ENCODE measurements at regions not wholly inside any gene's neighbourhood (a gene's known extent, or its start where the extent isn't known, plus 50 kb on each side); places are given as distances from the start of the nearest gene placed in this dataset.

DNA sequence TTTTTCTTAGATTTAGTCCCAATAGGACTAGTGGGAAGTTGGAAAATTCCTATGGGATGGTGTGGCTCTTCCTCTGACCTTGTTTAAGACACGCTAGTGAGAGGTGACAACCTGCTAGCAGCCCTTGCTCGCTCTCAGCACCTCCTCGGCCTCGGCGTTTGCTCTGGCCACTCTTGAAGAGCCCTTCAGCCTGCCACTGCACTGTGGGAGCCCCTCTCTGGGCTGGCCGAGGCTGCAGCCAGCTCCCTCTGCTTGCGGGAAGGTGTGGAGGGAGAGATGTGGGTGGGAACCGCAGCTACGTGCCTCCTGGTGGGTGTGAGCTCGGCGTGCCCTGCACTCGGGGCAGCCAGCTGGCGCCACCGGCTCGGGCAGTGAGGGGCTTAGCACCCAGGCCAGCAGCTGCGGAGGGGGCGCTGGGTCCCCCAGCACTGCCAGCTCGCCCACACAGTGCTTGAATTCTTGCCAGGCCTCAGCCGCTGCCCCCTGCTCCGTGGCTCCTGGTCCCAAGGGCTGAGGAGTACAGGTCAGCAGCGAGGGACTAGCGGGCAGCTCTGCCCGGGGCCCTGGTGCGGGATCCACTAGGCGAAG, 254.5 kb upstream of the ANKRD55 start:
- no peak for DNase-seq (ENCODE audit: low read depth)
- H3K4me3 ChIP-seq (ENCODE audit: low read depth, low read length), result no peak overlapping the region
- TF ChIP-seq CTCF (conservative IDR thresholded peaks at IDR 0.05; ENCODE audit: low read depth, low read length), result no peak

DNA sequence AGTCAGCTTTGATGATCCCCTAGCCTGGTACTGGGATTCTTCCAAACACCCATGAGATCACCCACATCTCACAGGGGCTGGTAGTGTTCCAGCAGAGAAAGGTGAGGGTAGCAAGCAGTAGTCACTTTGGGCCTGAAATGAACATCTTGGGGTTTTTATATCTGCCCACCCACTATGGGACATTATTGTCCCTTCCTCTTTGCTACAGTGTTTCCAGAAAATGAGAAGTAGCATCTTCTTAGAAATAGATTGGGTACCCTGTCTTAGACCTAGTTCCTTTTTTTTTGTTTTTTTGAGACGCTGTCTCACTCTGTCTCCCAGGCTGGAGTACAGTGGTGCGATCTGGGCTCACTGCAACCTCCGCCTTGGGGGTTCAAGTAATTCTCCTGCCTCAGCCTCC, 249.2 kb upstream of the ANKRD55 start:
- TF ChIP-seq CTCF (conservative IDR thresholded peaks at IDR 0.05; ENCODE audit: low read depth, low read length), result no peak
- H3K4me3 ChIP-seq (ENCODE audit: low read depth, low read length), result no peak overlapping the region
- no peak for DNase-seq (ENCODE audit: low read depth)

DNA sequence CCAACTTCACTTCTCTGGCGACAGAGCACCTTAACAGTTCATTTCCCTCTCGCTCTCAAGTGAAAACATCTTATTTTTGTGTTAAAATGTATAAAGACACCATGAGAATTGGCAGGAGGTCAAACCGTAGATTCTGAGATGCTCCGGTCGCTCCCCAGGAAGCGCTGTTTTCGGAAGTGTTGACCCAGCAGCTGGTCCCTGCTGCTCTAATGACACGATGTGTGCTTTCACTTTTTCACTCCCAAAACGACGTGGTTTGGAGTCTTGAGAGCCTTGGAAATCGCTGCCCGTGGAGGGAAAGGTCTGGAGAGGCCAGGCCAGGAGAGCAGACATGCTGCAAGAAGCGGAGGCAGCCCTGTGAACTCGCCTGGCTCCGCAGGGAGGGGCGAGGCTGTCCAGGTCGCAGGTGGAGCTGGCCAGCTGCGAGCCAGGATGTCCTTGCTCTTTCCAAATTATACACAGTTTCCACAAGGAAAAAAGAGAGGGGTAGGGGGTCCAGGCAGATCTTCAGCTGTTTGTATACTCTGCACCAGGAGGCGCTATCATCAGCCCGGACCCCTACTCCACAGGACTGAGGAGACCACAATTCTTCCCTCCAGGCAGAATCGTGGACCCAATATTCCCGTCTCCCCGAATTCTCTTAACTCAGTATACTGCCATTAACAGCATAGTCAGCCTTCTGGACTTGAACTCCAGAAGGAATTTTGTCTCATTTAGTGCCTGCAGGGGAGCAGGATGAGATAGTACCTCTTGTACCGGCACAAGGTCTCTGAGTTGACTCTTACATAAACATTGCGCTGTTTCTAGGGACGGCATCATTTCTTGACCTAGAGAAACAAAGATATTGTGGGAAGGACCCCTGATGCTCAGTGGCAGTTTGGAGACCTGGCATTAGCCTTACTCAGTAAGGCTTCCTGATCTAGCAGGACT, 248.6 kb upstream of the ANKRD55 start:
- peak; percentile 54 for DNase-seq (ENCODE audit: low read depth)
- TF ChIP-seq CTCF (conservative IDR thresholded peaks at IDR 0.05; ENCODE audit: low read depth, low read length), result peak; percentile 69
- peak overlapping the region; percentile 65 for H3K4me3 ChIP-seq (ENCODE audit: low read depth, low read length)

DNA sequence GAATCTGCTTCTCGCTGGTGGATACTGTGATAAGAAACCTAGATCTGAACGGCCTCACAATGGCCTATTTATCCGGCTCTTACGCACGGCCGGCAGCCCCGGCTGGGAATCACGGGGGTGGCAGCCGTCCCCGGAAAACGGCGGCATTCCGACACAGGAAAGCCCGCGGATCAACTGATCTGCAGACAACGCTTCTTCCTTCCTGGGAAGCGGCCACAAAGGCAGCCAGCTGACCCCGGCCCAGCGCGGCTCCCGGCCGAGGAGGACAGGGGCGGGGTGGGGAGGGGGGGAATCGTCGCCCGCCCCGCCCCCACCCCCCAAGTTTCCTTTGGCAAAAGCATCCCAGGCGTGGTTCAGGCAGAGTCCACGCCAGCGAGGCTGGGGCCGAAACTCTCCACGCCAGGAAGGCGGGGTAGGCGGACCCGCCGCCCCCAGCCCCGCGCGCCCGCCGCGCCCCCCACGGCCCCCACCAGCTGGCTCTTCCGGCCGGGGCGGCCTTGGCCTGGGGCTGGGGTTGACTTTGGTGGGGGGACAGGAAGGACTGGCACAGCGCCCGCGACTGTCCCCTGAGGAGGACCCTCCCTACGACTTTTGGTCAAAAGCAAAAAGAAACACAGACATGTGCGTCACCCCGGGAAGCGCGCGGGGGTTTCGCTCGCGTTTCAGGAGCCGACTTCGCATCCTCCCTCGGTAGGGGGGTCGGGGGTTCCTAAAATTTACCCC, 247.7 kb upstream of the ANKRD55 start:
- DNase-seq (ENCODE audit: low read depth), result peak; percentile 69
- peak overlapping the region; percentile 65 for H3K4me3 ChIP-seq (ENCODE audit: low read depth, low read length)
- no peak for TF ChIP-seq CTCF (conservative IDR thresholded peaks at IDR 0.05; ENCODE audit: low read depth, low read length)

DNA sequence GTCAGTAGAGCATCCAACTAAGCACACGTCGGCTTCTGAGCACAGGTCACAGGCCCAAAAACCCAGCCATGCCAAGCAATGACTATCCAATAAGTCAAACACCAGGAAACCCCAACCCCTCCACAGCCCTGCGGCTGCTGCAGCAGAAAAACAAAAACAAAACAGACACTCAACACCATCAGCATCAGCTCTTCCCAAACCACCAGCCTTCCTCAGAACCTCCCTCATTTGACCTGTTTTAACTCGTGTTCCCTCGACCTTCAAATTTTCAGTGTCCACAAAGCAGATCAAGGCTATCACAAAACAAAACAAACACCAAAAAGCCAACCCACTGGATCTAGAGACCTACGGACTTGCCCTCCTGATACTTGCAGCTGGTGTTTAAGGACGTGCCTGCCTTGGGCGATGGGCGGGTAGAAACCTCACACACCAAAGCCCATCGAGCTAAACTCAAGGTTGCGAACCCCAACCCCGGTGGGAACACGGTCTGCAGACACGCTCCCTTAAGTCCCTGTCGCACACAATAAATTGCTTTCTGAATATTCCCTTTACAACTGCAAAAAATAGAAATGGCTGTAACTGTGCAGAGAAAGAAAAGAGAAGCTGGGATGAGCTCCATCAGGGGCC, 247.1 kb upstream of the ANKRD55 start:
- no peak for TF ChIP-seq CTCF (conservative IDR thresholded peaks at IDR 0.05; ENCODE audit: low read depth, low read length)
- DNase-seq (ENCODE audit: low read depth), result peak; percentile 37
- H3K4me3 ChIP-seq (ENCODE audit: low read depth, low read length), result peak overlapping the region; percentile 65

DNA sequence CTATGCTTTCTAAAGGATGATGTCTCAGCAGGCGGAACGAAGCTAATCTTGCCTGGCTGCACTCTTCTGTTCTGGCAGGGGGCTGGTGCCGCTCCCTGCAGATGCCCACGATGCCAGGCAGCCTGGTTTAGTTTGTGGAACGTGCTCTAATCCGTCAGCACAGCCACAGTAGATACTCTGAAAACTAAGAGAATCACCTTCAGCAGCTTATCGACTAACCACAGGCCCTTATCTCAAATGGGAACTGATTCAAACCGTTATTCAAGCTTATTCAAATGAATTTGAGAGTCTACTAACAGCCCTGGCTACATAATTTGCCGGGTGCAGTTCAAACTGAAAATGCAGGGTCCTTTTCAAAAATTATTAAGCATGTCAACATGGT, 246.6 kb upstream of the ANKRD55 start:
- no peak for DNase-seq (ENCODE audit: low read depth)
- TF ChIP-seq CTCF (conservative IDR thresholded peaks at IDR 0.05; ENCODE audit: low read depth, low read length), result no peak
- H3K4me3 ChIP-seq (ENCODE audit: low read depth, low read length), result no peak overlapping the region
